ENCODE measurements at regions not wholly inside any gene's neighbourhood (a gene's known extent, or its start where the extent isn't known, plus 50 kb on each side); places are given as distances from the start of the nearest gene placed in this dataset.
A peak's percentile ranks its signal among the peaks of the same experiment; 100 is the strongest.

GRCh38 chr14:106844608-106845285 is 1318.4 kb downstream of the TMEM121 start (continued):
- TF ChIP-seq ZNF784 (CRISPR knock-in tag; IDR thresholded peaks at IDR 0.05; ENCODE audit: borderline replicate concordance) (0 out of 2 replicates have a peak, but pooled peaks have one; percentile 36), SALL2 (CRISPR knock-in tag; IDR thresholded peaks at IDR 0.05) (no peak; the same call in 1 of the 2 replicates), ZNF234 (CRISPR knock-in tag; conservative IDR thresholded peaks at IDR 0.05) (peak; percentile 68; the same call in 1 of the 2 replicates), FOXJ3 (CRISPR knock-in tag; IDR thresholded peaks at IDR 0.05; ENCODE audit: borderline replicate concordance) (no peak), PCBP2 (optimal IDR thresholded peaks at IDR 0.05; ENCODE audit: low read depth, low read length, poor library complexity, severe bottlenecking) (no peak), SAFB2 (CRISPR knock-in tag; IDR thresholded peaks at IDR 0.05; ENCODE audit: borderline replicate concordance, low read depth) (peak; percentile 8; the same call in 1 of the 2 replicates), RXRA (CRISPR knock-in tag; IDR thresholded peaks at IDR 0.05) (peak; percentile 95), ZNF362 (CRISPR knock-in tag; IDR thresholded peaks at IDR 0.05; ENCODE audit: borderline replicate concordance) (0 out of 2 replicates have a peak, but pooled peaks have one; percentile 18), FOXC1 (CRISPR knock-in tag; IDR thresholded peaks at IDR 0.05; ENCODE audit: borderline replicate concordance) (peak; percentile 66; the same call in 1 of the 2 replicates), MBNL3 (CRISPR knock-in tag; conservative IDR thresholded peaks at IDR 0.05) (no peak), ZNF749 (CRISPR knock-in tag; IDR thresholded peaks at IDR 0.05; ENCODE audit: borderline replicate concordance) (no peak), ZBTB49 (CRISPR knock-in tag; IDR thresholded peaks at IDR 0.05; ENCODE audit: borderline replicate concordance) (no peak), ZNF121 (CRISPR knock-in tag; IDR thresholded peaks at IDR 0.05) (no peak), HOXA9 (CRISPR knock-in tag; IDR thresholded peaks at IDR 0.05; ENCODE audit: borderline replicate concordance) (peak; percentile 27; the same call in 1 of the 2 replicates), ERF (CRISPR knock-in tag; IDR thresholded peaks at IDR 0.05) (no peak), U2AF2 (IDR thresholded peaks at IDR 0.05; ENCODE audit: low read depth, low read length) (no peak), TSC22D2 (CRISPR knock-in tag; IDR thresholded peaks at IDR 0.05; ENCODE audit: borderline replicate concordance) (no peak)

Data from HepG2 (cell line).